Panc1 (cell line): ENCODE measurements at regions not wholly inside any gene's neighbourhood (a gene's known extent, or its start where the extent isn't known, plus 50 kb on each side); places are given as distances from the start of the nearest gene placed in this dataset.

ENCODE experiments used
- ATAC-seq: fragments of 200-7000 bp; cut with Tn5 transposase; 2 replicates; pipeline ENCODE4 v1.9.1; 2020; ENCODE audit warnings: mild to moderate bottlenecking, moderate library complexity
- BruUV-seq: library from RNA; stranded (reverse); fragments of 400-500 nt; replicated peaks from 2 replicates; lab custom pipeline; 2021; lab: Mats Ljungman, UMichigan
- CTCF ChIA-PET: fragments of 300-600 bp; sonication (Branson Sonifier 250); formaldehyde crosslinking; loops from one replicate; lab custom pipeline; 2022; ENCODE audit warnings: antibody characterized with exemption; lab: Charles Lee
- POLR2A ChIA-PET: fragments of 300-600 bp; sonication (Branson Sonifier 250); formaldehyde crosslinking; loops from one replicate; lab custom pipeline; 2022; ENCODE audit warnings: antibody characterized with exemption; lab: Charles Lee
- DNase-seq: peaks from one replicate; pipeline ENCODE4 v3.0.0-alpha.2; 2010; ENCODE audit warnings: low read depth, low spot score
- H3K27ac ChIP-seq: 2 replicates; pipeline ENCODE4 v1.5.1; 2011; ENCODE audit warnings: mild to moderate bottlenecking, low read length, inconsistent platforms
- H3K27me3 ChIP-seq: fragments of 200-500 bp; sonication (Bioruptor generic); 2 replicates; pipeline ENCODE4 v1.6.0; 2014; ENCODE audit warnings: low read length, inconsistent platforms; ENCODE audit not compliant: control insufficient read depth, insufficient read depth
- H3K36me3 ChIP-seq: fragments of 200-500 bp; sonication (Bioruptor generic); 2 replicates; pipeline ENCODE4 v1.5.1; 2014; ENCODE audit warnings: inconsistent platforms, mild to moderate bottlenecking, low read length, moderate library complexity; ENCODE audit not compliant: control insufficient read depth, insufficient read depth
- H3K4me1 ChIP-seq: 2 replicates; pipeline ENCODE4 v1.5.1; 2011; ENCODE audit warnings: inconsistent platforms, mild to moderate bottlenecking, low read length, moderate library complexity; ENCODE audit not compliant: control insufficient read depth, insufficient read depth
- H3K4me3 ChIP-seq, 2 experiments: 2 replicates each; pipeline ENCODE4 v1.5.1; 2011 to 2012; ENCODE audit warnings: low read depth in 2 of 2, low read length in 2 of 2, mild to moderate bottlenecking in 2 of 2, inconsistent platforms in 1 of 2, moderate library complexity in 1 of 2
- H3K9me3 ChIP-seq: fragments of 200-500 bp; sonication (Bioruptor generic); 2 replicates; pipeline ENCODE4 v1.5.1; 2014; ENCODE audit warnings: low read depth, mild to moderate bottlenecking, inconsistent platforms, low read length, moderate library complexity; ENCODE audit not compliant: control insufficient read depth, insufficient read depth
- CTCF ChIP-seq: fragments of 450-650 bp; IDR thresholded peaks from 2 replicates; pipeline ENCODE4 v1.5.1; 2017; ENCODE audit warnings: mild to moderate bottlenecking
- POLR2AphosphoS5 ChIP-seq: IDR thresholded peaks from 2 replicates; pipeline ENCODE4 v1.6.1; 2012; ENCODE audit warnings: mild to moderate bottlenecking, low read depth, low read length, moderate library complexity
- REST ChIP-seq, 2 experiments: IDR thresholded peaks; 2 replicates each; pipeline ENCODE4 v1.6.1; 2011 to 2012; ENCODE audit warnings: low read depth in 2 of 2, control low read depth in 1 of 2, low read length in 1 of 2, mild to moderate bottlenecking in 1 of 2, moderate library complexity in 1 of 2; ENCODE audit not compliant: insufficient read depth in 1 of 2
- SIN3A ChIP-seq: IDR thresholded peaks from 2 replicates; pipeline ENCODE4 v1.6.1; 2012; ENCODE audit warnings: low read depth, mild to moderate bottlenecking, low read length, moderate library complexity, borderline replicate concordance; ENCODE audit not compliant: insufficient read depth
- TCF7L2 ChIP-seq: IDR thresholded peaks from 2 replicates; pipeline ENCODE4 v1.6.1; 2011; ENCODE audit warnings: mild to moderate bottlenecking, low read depth, low read length, inconsistent platforms
- in situ Hi-C: cut with HindIII; loops from 2 replicates; pipeline ENCODE4 v1.10.0; 2016; ENCODE audit warnings: low sequenced_read_pairs, low pct_unique_long_range_greater_than_20kb
- intact Hi-C: fragments of 100-400 bp; cut with micrococcal nuclease; formaldehyde crosslinking; loops from one replicate; pipeline ENCODE4 v1.10.0; 2022; ENCODE audit not compliant: unreplicated experiment

- Histone ChIP-seq H3K36me3 (no peaks in the 10 kb centered on the region), H3K4me1 (no peaks in the 10 kb centered on the region), H3K27me3 (no peaks in the 10 kb centered on the region), H3K27ac (no peak overlapping the region), H3K9me3 (no peaks in the 10 kb centered on the region), H3K4me3 (no peak overlapping the region)
- intact Hi-C loops, result no loop called here
- in situ Hi-C loops, result no loop called here
- DNase-seq, result no peak
- TF ChIP-seq TCF7L2 (no peak), POLR2AphosphoS5 (no peak), CTCF (no peak), SIN3A (no peak), REST (IDR thresholded peaks at IDR 0.05; ENCODE audit: insufficient read depth in 1 of 2, low read depth in 2 of 2, low read length in 1 of 2) (no peak)
- POLR2A ChIA-PET, result interaction anchor here (0.6 kb wide), 1 partner anchor 806 kb away, joined by 3 read pairs; no protein-coding TSS in a partner anchor
- BruUV-seq, result no TSS peak
- no peak for ATAC-seq
- CTCF ChIA-PET, result no interaction called here
Observed at GRCh38 chr5:63217422-63217821, 638.8 kb downstream of the LRRC70 start.

- no peak overlapping the region for H3K4me3 ChIP-seq
- ATAC-seq (no peak), DNase-seq (no peak)
- ChIA-PET CTCF (no interaction called here), POLR2A (no interaction called here)
- no peaks in the 10 kb centered on the region for H3K27me3 ChIP-seq
- H3K27ac ChIP-seq, result no peak overlapping the region
- no peaks in the 10 kb centered on the region for H3K4me1 ChIP-seq
- in situ Hi-C loops, result no loop called here
- H3K36me3 ChIP-seq, result no peaks in the 10 kb centered on the region
- H3K9me3 ChIP-seq, result no peaks in the 10 kb centered on the region
- no peak for TF ChIP-seq POLR2AphosphoS5
- TF ChIP-seq SIN3A, result no peak
- no peak for TF ChIP-seq REST (IDR thresholded peaks at IDR 0.05; ENCODE audit: insufficient read depth in 1 of 2, low read depth in 2 of 2, low read length in 1 of 2)
- TF ChIP-seq TCF7L2, result no peak
- TF ChIP-seq CTCF, result no peak
- BruUV-seq, result no TSS peak
- intact Hi-C loops, result no loop called here
Observed at GRCh38 chr5:63213256-63213655, 634.6 kb downstream of the LRRC70 start.
